ENCODE measurements at regions not wholly inside any gene's neighbourhood (a gene's known extent, or its start where the extent isn't known, plus 50 kb on each side); places are given as distances from the start of the nearest gene placed in this dataset.

DNA sequence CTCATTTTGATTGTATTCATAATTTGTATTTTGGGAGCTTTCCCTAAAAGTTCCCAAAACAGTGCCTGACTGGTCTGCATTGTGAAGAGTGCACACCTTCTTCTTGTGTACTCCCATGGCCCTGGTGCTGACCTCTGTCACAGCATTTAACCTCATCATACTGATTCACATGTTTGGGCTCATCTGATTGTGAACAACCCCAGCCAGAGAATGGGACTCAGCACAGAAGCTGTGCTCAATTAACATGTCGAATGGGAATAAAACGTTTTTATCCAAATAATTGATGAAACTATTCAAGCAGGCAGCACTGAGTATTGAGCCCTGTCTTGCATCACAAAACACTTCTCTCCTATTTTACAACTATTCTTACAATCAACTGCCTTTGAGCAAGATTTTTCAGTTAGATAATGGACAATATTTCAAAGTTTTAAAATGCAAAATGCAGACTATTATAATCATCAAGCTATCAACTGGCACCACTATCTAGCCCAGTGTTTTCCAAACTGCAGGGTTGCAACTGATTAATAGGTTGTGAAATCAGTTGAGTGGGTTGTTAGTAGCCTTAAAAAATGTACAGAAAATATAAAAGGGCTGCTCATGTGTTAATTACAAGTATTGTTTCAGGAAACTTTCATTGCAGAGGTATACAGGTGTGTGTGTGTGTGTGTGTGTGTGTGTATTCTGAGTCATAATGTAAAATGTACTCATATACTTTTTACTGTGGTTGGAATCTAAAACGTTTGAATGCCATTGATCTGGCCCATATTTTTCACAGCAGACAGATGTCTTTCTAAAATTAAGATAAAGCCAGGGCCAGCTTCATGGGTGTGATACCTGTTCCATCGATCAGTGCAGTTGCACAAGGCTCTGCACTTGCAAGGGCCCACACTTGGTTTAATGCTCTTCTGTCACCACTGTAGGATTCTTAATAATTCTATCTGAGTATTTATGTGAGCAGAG lies 190.5 kb downstream of the PIK3R1 start:
- TF ChIP-seq, protein P1, sequence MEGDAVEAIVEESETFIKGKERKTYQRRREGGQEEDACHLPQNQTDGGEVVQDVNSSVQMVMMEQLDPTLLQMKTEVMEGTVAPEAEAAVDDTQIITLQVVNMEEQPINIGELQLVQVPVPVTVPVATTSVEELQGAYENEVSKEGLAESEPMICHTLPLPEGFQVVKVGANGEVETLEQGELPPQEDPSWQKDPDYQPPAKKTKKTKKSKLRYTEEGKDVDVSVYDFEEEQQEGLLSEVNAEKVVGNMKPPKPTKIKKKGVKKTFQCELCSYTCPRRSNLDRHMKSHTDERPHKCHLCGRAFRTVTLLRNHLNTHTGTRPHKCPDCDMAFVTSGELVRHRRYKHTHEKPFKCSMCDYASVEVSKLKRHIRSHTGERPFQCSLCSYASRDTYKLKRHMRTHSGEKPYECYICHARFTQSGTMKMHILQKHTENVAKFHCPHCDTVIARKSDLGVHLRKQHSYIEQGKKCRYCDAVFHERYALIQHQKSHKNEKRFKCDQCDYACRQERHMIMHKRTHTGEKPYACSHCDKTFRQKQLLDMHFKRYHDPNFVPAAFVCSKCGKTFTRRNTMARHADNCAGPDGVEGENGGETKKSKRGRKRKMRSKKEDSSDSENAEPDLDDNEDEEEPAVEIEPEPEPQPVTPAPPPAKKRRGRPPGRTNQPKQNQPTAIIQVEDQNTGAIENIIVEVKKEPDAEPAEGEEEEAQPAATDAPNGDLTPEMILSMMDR (IDR thresholded peaks at IDR 0.05 in 8 of 11, conservative IDR thresholded peaks at IDR 0.05 in 3 of 11) = no peak
- no peak for TF ChIP-seq POLR2AphosphoS5 (IDR thresholded peaks at IDR 0.05)
